Duodenal mucosa (tissue), 2 donors: ENCODE measurements at regions not wholly inside any gene's neighbourhood (a gene's known extent, or its start where the extent isn't known, plus 50 kb on each side); places are given as distances from the start of the nearest gene placed in this dataset.

ENCODE experiments used
- H3K27ac ChIP-seq: one replicate; pipeline ENCODE4 v1.7.0; 2013; ENCODE audit warnings: low read depth, low read length
- H3K27me3 ChIP-seq, 2 donors: one replicate each; pipeline ENCODE4 v1.7.0; 2013; ENCODE audit warnings: low read length in 2 of 2, control low read depth in 1 of 2; ENCODE audit not compliant: insufficient read depth in 2 of 2, control insufficient read depth in 1 of 2
- H3K36me3 ChIP-seq, 2 donors: one replicate each; pipeline ENCODE4 v1.7.0; 2013; ENCODE audit warnings: low read length in 2 of 2, control low read depth in 1 of 2; ENCODE audit not compliant: insufficient read depth in 2 of 2, control insufficient read depth in 1 of 2
- H3K4me1 ChIP-seq, 2 donors: one replicate each; pipeline ENCODE4 v1.7.0; 2013; ENCODE audit warnings: low read length in 2 of 2, control low read depth in 1 of 2; ENCODE audit not compliant: insufficient read depth in 2 of 2, control insufficient read depth in 1 of 2
- H3K4me3 ChIP-seq, 2 donors: one replicate each; pipeline ENCODE4 v1.7.0; 2013; ENCODE audit warnings: low read length in 2 of 2, low read depth in 1 of 2
- H3K9ac ChIP-seq, 2 donors: one replicate each; pipeline ENCODE4 v1.7.0; 2013; ENCODE audit warnings: low read length in 2 of 2, low read depth in 1 of 2
- H3K9me3 ChIP-seq, 2 donors: one replicate each; pipeline ENCODE4 v1.7.0; 2013; ENCODE audit warnings: low read length in 2 of 2, control low read depth in 1 of 2; ENCODE audit not compliant: control insufficient read depth in 1 of 2

DNA sequence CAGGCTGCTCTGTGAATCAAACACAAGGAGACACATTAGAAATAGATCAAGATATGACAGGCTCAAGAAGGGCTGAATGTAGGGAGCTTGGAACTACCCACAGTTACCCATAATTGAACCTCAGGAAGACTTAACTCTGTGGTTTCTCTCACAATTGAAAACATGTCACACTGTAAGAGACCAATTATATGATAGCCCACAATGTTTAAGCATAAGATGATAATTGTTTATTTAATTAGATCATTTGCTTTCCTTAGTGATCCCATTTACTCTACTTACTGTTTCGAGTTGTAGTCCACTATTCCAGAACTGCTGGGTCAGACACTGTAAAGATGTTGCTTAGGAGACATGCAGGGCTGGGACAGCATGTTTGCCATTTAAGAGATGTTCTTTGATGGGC lies 201.3 kb upstream of the RARB start:
- no peak overlapping the region for H3K27ac ChIP-seq
- no peak overlapping the region for H3K9ac ChIP-seq
- H3K4me1 ChIP-seq = no peaks in the 10 kb centered on the region
- no peaks in the 10 kb centered on the region for H3K27me3 ChIP-seq
- H3K36me3 ChIP-seq = no peaks in the 10 kb centered on the region
- H3K9me3 ChIP-seq = no peaks in the 10 kb centered on the region
- H3K4me3 ChIP-seq = no peak overlapping the region

DNA sequence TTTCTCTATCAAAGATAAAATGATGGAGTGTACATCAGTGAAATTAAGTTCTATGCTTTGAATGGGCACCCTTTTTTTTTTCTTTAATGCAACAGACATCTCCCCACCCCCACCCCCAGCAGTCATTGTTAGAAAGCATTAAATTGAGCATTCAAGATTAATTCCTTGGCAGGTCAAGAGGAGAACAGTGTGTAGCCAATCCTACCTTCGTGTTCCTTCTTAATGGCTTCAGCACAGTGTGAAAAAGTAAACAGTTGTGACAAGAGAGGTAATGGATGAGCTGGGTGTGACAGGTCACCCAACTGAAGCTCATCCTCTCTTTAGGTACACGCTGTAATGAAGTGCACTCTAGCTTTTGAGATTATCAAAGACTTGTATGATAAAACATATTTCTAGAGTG lies 198.5 kb upstream of the RARB start:
- H3K4me1 ChIP-seq = no peaks in the 10 kb centered on the region
- no peaks in the 10 kb centered on the region for H3K36me3 ChIP-seq
- no peaks in the 10 kb centered on the region for H3K27me3 ChIP-seq

DNA sequence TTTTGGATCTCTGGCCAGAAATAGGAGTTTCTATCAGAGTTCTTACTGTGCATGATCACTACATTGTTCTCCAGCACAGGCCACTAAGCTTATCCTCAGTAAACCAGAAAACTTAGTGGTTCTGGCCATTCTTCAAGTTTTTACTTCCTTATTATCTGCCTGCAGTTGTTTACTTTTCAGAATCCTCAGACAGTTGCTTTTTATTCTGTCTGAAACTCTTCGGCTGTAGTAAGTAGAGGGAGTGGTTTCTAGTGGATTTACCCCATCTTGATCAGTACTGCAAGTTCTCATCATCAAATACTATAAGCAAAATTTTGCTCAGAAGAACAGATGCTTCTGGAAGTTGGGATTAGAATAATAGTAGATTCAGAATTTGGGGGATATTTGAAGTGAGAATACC lies 193.0 kb upstream of the RARB start:
- Histone ChIP-seq H3K9ac (no peak overlapping the region), H3K27ac (no peak overlapping the region), H3K36me3 (no peaks in the 10 kb centered on the region), H3K4me3 (no peak overlapping the region), H3K4me1 (no peaks in the 10 kb centered on the region), H3K27me3 (no peaks in the 10 kb centered on the region), H3K9me3 (no peaks in the 10 kb centered on the region)

More for the DNA sequence above, 198.5 kb upstream of the RARB start:
- no peak overlapping the region for H3K27ac ChIP-seq
- H3K4me3 ChIP-seq = no peak overlapping the region
- no peaks in the 10 kb centered on the region for H3K9me3 ChIP-seq
- no peak overlapping the region for H3K9ac ChIP-seq

DNA sequence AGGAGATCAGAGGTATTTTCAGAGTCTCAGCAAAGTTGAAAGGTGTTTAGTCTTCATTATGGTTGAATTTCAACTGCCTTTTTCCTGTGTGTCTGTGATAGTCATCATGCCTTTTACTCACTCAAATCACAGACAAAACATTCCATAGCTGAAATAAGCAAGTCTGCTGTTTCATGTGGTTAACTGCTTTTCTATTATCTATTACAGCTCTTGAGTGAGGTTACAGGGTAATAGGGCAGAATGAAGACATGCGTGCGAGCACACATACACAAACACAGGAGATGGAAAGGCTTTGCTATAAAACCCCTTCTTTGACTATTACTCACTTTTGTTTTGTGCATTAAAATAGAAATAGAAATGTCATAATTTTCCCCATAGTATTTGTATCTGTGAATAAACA lies 192.6 kb upstream of the RARB start:
- H3K4me3 ChIP-seq = no peak overlapping the region
- H3K36me3 ChIP-seq = no peaks in the 10 kb centered on the region
- no peaks in the 10 kb centered on the region for H3K4me1 ChIP-seq
- no peak overlapping the region for H3K27ac ChIP-seq
- no peaks in the 10 kb centered on the region for H3K27me3 ChIP-seq
- no peaks in the 10 kb centered on the region for H3K9me3 ChIP-seq
- no peak overlapping the region for H3K9ac ChIP-seq

DNA sequence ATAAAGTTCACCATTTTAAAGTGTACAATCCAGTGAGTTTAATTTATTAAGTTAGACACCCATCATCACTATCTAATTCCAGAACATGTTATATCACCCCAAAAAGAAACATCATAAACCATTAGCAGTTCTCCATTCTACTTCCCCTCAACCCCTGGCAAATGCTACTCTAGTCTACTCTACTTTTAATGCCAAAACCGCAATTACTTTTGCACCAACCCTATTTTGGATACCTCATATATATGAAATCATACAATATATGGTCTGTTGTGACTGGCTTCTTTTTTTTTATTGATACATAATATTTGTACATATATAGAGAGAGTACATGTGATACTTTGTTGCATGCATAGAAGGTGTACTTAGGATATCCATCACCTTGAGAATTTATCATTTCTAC lies 190.5 kb upstream of the RARB start:
- Histone ChIP-seq H3K36me3 (no peaks in the 10 kb centered on the region), H3K9me3 (no peaks in the 10 kb centered on the region), H3K4me3 (no peak overlapping the region), H3K4me1 (no peaks in the 10 kb centered on the region), H3K27me3 (no peaks in the 10 kb centered on the region), H3K27ac (no peak overlapping the region), H3K9ac (no peak overlapping the region)

DNA sequence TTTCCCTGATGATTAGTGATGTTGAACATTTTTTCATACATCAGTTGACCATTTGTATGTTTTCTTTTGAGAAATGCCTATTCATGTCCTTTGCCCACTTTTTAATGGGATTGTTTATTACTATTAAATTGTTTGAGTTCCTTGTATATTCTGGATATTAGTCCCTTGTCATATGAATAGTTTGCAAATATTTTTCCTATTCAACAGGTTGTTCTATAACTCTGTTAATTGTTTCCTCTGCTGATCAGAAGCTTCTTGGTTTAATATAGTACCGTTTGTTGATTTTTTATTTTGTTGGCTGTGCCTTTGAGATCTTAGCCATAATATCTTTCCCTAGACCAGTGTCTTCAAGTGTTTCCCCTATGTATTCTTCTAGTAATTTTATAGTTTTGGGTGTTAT lies 189.0 kb upstream of the RARB start:
- no peaks in the 10 kb centered on the region for H3K36me3 ChIP-seq
- H3K27ac ChIP-seq = no peak overlapping the region
- no peaks in the 10 kb centered on the region for H3K9me3 ChIP-seq
- H3K9ac ChIP-seq = no peak overlapping the region
- no peak overlapping the region for H3K4me3 ChIP-seq
- H3K27me3 ChIP-seq = no peaks in the 10 kb centered on the region
- H3K4me1 ChIP-seq = no peaks in the 10 kb centered on the region

DNA sequence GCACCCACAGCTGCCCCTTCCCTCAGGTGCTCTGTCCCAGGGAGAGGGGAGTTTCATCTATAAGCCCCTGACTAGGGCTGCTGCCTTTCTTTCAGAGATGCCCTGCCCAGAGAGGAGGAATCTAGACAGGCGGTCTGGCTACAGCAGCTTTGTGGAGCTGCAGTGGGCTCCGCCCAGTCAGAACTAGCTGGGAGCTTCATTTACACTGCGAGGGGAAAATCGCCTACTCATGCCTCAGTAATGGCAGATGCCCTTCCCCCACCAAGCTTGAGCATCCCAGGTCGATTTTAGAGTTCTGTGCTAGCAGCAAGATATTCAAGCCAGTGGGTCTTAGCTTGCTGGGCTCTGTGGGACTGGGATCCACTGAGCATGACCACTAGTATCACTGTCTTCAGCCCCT lies 181.2 kb upstream of the RARB start:
- Histone ChIP-seq H3K4me3 (no peak overlapping the region), H3K36me3 (no peaks in the 10 kb centered on the region), H3K27ac (no peak overlapping the region), H3K9ac (no peak overlapping the region), H3K4me1 (no peaks in the 10 kb centered on the region), H3K9me3 (peaks cover 3 to 10% of the 10 kb centered on the region in 2 donors), H3K27me3 (no peaks in the 10 kb centered on the region)

DNA sequence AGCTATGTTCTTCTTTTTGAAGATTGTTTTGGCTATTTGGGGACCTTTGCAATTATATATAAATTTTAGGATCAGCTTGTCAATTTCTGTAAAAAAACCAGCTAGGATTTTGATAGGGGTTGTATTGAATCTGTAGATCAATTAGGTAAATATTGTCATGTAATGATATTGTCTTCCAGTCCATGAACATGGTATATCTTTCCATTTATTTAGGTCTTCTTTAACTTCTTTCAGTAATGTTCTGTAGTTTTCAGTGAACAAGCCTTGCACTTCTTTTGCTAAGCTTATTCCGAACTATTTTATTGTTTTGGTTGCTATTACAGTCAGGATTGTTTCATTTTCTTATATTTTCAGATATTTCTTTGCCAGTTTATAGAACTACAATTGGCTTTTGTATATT lies 175.8 kb upstream of the RARB start:
- H3K9me3 ChIP-seq = peaks cover 3 to 10% of the 10 kb centered on the region in 2 donors
- no peak overlapping the region for H3K27ac ChIP-seq
- no peaks in the 10 kb centered on the region for H3K36me3 ChIP-seq
- no peak overlapping the region for H3K4me3 ChIP-seq
- no peaks in the 10 kb centered on the region for H3K27me3 ChIP-seq
- no peak overlapping the region for H3K9ac ChIP-seq
- no peaks in the 10 kb centered on the region for H3K4me1 ChIP-seq

DNA sequence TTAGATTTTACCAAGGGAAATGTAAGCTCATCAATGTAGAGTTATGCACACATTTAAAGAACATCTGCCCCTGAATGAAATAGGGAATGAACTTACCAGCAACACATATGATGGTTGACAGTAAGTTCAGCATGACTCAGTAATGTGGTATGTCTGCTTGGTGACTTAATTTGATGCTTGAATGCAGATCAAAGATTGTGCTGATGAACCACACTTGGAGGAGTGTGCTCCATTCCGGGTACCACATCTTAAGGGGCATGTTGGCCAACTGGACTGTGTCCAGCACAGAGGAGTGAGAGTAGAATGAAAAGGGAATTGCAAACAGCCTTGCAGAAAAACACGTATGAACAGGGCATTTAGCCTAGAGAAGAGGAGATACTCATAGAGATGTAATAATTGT lies 171.0 kb upstream of the RARB start:
- no peak overlapping the region for H3K9ac ChIP-seq
- H3K4me3 ChIP-seq = no peak overlapping the region
- H3K9me3 ChIP-seq = no peaks in the 10 kb centered on the region
- H3K36me3 ChIP-seq = no peaks in the 10 kb centered on the region
- no peaks in the 10 kb centered on the region for H3K27me3 ChIP-seq
- no peaks in the 10 kb centered on the region for H3K4me1 ChIP-seq
- H3K27ac ChIP-seq = no peak overlapping the region

DNA sequence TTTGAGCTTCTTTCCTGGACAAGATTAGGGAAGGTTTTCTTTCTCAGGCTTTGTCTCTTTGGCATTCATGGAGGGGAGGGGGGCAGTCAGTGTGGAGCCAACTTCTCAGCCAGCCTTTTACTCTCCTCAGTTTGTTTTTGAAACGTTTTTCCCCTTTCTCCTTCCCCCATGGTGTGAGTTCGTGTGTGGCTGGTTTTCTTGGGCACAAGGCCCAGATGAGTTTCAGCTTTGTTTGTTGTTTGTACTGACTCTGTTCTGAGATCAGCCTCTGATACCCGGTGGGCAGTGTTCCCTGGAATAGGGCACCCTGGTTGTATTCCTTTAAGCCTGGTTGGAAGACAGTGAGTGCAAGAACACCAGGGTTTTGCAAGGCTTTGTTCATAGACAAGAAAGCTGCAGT lies 168.2 kb upstream of the RARB start:
- H3K9ac ChIP-seq = no peak overlapping the region
- H3K27ac ChIP-seq = no peak overlapping the region
- no peak overlapping the region for H3K4me3 ChIP-seq
- no peaks in the 10 kb centered on the region for H3K4me1 ChIP-seq
- no peaks in the 10 kb centered on the region for H3K9me3 ChIP-seq
- H3K36me3 ChIP-seq = no peaks in the 10 kb centered on the region
- no peaks in the 10 kb centered on the region for H3K27me3 ChIP-seq

DNA sequence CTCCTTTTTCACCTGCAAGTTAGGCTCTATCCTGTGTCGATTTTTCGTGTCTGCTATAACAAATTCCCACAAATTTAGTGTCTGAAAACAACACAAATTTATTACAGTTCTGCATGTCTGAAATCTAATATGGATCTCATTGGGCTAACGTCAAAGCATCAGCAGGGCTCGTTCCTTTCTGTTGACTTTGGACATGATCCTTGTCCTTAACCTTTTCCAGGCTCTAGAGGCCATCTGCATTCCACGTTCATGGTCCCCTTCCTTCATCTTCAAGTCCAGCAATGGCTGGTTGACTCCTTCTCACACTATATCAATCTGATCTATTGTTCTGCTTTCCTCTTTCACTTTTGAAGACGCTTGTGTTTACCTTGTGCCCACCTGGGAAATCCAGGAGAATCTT lies 165.7 kb upstream of the RARB start:
- Histone ChIP-seq H3K27ac (no peak overlapping the region), H3K36me3 (no peaks in the 10 kb centered on the region), H3K9me3 (no peaks in the 10 kb centered on the region), H3K27me3 (no peaks in the 10 kb centered on the region), H3K4me3 (no peak overlapping the region), H3K4me1 (no peaks in the 10 kb centered on the region), H3K9ac (no peak overlapping the region)
